Panc1 (cell line): ENCODE measurements at regions not wholly inside any gene's neighbourhood (a gene's known extent, or its start where the extent isn't known, plus 50 kb on each side); places are given as distances from the start of the nearest gene placed in this dataset.

Source experiments
- ATAC-seq: fragments of 200-7000 bp; cut with Tn5 transposase; 2 replicates; pipeline ENCODE4 v1.9.1; 2020; ENCODE audit warnings: mild to moderate bottlenecking, moderate library complexity
- BruUV-seq: library from RNA; stranded (reverse); fragments of 400-500 nt; replicated peaks from 2 replicates; lab custom pipeline; 2021; lab: Mats Ljungman, UMichigan
- CTCF ChIA-PET: fragments of 300-600 bp; sonication (Branson Sonifier 250); formaldehyde crosslinking; loops from one replicate; lab custom pipeline; 2022; ENCODE audit warnings: antibody characterized with exemption; lab: Charles Lee
- POLR2A ChIA-PET: fragments of 300-600 bp; sonication (Branson Sonifier 250); formaldehyde crosslinking; loops from one replicate; lab custom pipeline; 2022; ENCODE audit warnings: antibody characterized with exemption; lab: Charles Lee
- DNase-seq: peaks from one replicate; pipeline ENCODE4 v3.0.0-alpha.2; 2010; ENCODE audit warnings: low read depth, low spot score
- H3K27ac ChIP-seq: 2 replicates; pipeline ENCODE4 v1.5.1; 2011; ENCODE audit warnings: mild to moderate bottlenecking, low read length, inconsistent platforms
- H3K27me3 ChIP-seq: fragments of 200-500 bp; sonication (Bioruptor generic); 2 replicates; pipeline ENCODE4 v1.6.0; 2014; ENCODE audit warnings: low read length, inconsistent platforms; ENCODE audit not compliant: control insufficient read depth, insufficient read depth
- H3K36me3 ChIP-seq: fragments of 200-500 bp; sonication (Bioruptor generic); 2 replicates; pipeline ENCODE4 v1.5.1; 2014; ENCODE audit warnings: inconsistent platforms, mild to moderate bottlenecking, low read length, moderate library complexity; ENCODE audit not compliant: control insufficient read depth, insufficient read depth
- H3K4me1 ChIP-seq: 2 replicates; pipeline ENCODE4 v1.5.1; 2011; ENCODE audit warnings: inconsistent platforms, mild to moderate bottlenecking, low read length, moderate library complexity; ENCODE audit not compliant: control insufficient read depth, insufficient read depth
- H3K4me3 ChIP-seq, 2 experiments: 2 replicates each; pipeline ENCODE4 v1.5.1; 2011 to 2012; ENCODE audit warnings: low read depth in 2 of 2, low read length in 2 of 2, mild to moderate bottlenecking in 2 of 2, inconsistent platforms in 1 of 2, moderate library complexity in 1 of 2
- H3K9me3 ChIP-seq: fragments of 200-500 bp; sonication (Bioruptor generic); 2 replicates; pipeline ENCODE4 v1.5.1; 2014; ENCODE audit warnings: low read depth, mild to moderate bottlenecking, inconsistent platforms, low read length, moderate library complexity; ENCODE audit not compliant: control insufficient read depth, insufficient read depth
- POLR2AphosphoS5 ChIP-seq: IDR thresholded peaks from 2 replicates; pipeline ENCODE4 v1.6.1; 2012; ENCODE audit warnings: mild to moderate bottlenecking, low read depth, low read length, moderate library complexity
- SIN3A ChIP-seq: IDR thresholded peaks from 2 replicates; pipeline ENCODE4 v1.6.1; 2012; ENCODE audit warnings: low read depth, mild to moderate bottlenecking, low read length, moderate library complexity, borderline replicate concordance; ENCODE audit not compliant: insufficient read depth
- TCF7L2 ChIP-seq: IDR thresholded peaks from 2 replicates; pipeline ENCODE4 v1.6.1; 2011; ENCODE audit warnings: mild to moderate bottlenecking, low read depth, low read length, inconsistent platforms
- in situ Hi-C: cut with HindIII; loops from 2 replicates; pipeline ENCODE4 v1.10.0; 2016; ENCODE audit warnings: low sequenced_read_pairs, low pct_unique_long_range_greater_than_20kb
- intact Hi-C: fragments of 100-400 bp; cut with micrococcal nuclease; formaldehyde crosslinking; loops from one replicate; pipeline ENCODE4 v1.10.0; 2022; ENCODE audit not compliant: unreplicated experiment
- TF ChIP-seq, protein P1 (sequence below): fragments of 450-650 bp; IDR thresholded peaks from 2 replicates; pipeline ENCODE4 v1.5.1; 2017; ENCODE audit warnings: mild to moderate bottlenecking
- TF ChIP-seq, protein P2 (sequence below), 2 experiments: IDR thresholded peaks; 2 replicates each; pipeline ENCODE4 v1.6.1; 2011 to 2012; ENCODE audit warnings: low read depth in 2 of 2, control low read depth in 1 of 2, low read length in 1 of 2, mild to moderate bottlenecking in 1 of 2, moderate library complexity in 1 of 2; ENCODE audit not compliant: insufficient read depth in 1 of 2

DNA sequence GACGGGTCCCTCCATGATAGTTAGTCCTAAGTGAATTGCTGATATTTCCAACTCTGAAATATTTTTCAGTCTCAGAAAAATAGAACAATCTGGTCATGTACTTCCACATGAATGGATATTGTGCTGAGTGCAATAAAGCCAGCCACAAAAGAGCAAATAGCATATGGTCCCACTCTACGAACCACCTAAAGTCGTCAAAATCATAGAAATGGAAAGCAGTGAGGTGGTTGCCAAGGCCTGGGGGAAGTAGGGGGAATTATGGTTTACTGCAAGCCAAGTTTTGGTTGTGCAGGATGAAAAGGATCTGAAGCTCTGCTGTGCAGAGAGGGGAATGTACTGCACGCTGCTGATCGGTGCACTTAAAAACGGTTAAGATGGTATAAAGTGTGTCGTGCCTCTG, 313.8 kb upstream of the ADARB2 start:
- no peaks in the 10 kb centered on the region; the same call in 1 of the 2 replicates for H3K9me3 ChIP-seq
- ChIA-PET CTCF (no interaction called here), POLR2A (no interaction called here)
- BruUV-seq: no TSS peak
- TF ChIP-seq, protein P1, sequence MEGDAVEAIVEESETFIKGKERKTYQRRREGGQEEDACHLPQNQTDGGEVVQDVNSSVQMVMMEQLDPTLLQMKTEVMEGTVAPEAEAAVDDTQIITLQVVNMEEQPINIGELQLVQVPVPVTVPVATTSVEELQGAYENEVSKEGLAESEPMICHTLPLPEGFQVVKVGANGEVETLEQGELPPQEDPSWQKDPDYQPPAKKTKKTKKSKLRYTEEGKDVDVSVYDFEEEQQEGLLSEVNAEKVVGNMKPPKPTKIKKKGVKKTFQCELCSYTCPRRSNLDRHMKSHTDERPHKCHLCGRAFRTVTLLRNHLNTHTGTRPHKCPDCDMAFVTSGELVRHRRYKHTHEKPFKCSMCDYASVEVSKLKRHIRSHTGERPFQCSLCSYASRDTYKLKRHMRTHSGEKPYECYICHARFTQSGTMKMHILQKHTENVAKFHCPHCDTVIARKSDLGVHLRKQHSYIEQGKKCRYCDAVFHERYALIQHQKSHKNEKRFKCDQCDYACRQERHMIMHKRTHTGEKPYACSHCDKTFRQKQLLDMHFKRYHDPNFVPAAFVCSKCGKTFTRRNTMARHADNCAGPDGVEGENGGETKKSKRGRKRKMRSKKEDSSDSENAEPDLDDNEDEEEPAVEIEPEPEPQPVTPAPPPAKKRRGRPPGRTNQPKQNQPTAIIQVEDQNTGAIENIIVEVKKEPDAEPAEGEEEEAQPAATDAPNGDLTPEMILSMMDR: no peak
- TF ChIP-seq POLR2AphosphoS5 (no peak), SIN3A (no peak), TCF7L2 (no peak)
- TF ChIP-seq, protein P2, sequence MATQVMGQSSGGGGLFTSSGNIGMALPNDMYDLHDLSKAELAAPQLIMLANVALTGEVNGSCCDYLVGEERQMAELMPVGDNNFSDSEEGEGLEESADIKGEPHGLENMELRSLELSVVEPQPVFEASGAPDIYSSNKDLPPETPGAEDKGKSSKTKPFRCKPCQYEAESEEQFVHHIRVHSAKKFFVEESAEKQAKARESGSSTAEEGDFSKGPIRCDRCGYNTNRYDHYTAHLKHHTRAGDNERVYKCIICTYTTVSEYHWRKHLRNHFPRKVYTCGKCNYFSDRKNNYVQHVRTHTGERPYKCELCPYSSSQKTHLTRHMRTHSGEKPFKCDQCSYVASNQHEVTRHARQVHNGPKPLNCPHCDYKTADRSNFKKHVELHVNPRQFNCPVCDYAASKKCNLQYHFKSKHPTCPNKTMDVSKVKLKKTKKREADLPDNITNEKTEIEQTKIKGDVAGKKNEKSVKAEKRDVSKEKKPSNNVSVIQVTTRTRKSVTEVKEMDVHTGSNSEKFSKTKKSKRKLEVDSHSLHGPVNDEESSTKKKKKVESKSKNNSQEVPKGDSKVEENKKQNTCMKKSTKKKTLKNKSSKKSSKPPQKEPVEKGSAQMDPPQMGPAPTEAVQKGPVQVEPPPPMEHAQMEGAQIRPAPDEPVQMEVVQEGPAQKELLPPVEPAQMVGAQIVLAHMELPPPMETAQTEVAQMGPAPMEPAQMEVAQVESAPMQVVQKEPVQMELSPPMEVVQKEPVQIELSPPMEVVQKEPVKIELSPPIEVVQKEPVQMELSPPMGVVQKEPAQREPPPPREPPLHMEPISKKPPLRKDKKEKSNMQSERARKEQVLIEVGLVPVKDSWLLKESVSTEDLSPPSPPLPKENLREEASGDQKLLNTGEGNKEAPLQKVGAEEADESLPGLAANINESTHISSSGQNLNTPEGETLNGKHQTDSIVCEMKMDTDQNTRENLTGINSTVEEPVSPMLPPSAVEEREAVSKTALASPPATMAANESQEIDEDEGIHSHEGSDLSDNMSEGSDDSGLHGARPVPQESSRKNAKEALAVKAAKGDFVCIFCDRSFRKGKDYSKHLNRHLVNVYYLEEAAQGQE (IDR thresholded peaks at IDR 0.05; ENCODE audit: insufficient read depth in 1 of 2, low read depth in 2 of 2, low read length in 1 of 2): no peak
- ATAC-seq: no peak
- intact Hi-C loops: no loop called here
- no peak for DNase-seq
- no peak overlapping the region for H3K27ac ChIP-seq
- H3K27me3 ChIP-seq: no peaks in the 10 kb centered on the region
- in situ Hi-C loops: no loop called here
- no peak overlapping the region for H3K4me3 ChIP-seq
- H3K4me1 ChIP-seq: no peaks in the 10 kb centered on the region
- no peaks in the 10 kb centered on the region for H3K36me3 ChIP-seq

DNA sequence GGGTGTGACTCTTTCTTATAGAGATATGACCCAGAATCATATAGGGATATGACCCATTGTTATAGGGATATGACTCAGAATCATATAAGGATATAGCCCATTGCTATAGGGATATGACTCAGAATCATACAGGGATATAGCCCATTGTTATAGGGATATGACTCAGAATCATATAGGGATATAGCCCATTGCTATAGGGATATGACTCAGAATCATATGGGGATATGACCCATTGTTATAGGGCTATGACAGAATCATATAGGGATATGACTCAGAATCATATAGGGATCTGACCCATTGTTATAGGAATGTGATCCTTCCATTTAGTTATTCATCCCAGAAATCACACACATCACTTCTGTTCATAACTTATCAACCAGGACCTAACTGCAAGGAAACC, 312.2 kb upstream of the ADARB2 start:
- H3K27me3 ChIP-seq: no peaks in the 10 kb centered on the region
- DNase-seq: no peak
- intact Hi-C loops: no loop called here
- H3K4me3 ChIP-seq: no peak overlapping the region
- ATAC-seq: no peak
- in situ Hi-C loops: no loop called here
- no peak for TF ChIP-seq POLR2AphosphoS5
- H3K27ac ChIP-seq: no peak overlapping the region
- CTCF ChIA-PET: no interaction called here
- no peaks in the 10 kb centered on the region for H3K36me3 ChIP-seq
- POLR2A ChIA-PET: no interaction called here
- no TSS peak for BruUV-seq
- H3K9me3 ChIP-seq: no peaks in the 10 kb centered on the region; the same call in 1 of the 2 replicates
- H3K4me1 ChIP-seq: no peaks in the 10 kb centered on the region

DNA sequence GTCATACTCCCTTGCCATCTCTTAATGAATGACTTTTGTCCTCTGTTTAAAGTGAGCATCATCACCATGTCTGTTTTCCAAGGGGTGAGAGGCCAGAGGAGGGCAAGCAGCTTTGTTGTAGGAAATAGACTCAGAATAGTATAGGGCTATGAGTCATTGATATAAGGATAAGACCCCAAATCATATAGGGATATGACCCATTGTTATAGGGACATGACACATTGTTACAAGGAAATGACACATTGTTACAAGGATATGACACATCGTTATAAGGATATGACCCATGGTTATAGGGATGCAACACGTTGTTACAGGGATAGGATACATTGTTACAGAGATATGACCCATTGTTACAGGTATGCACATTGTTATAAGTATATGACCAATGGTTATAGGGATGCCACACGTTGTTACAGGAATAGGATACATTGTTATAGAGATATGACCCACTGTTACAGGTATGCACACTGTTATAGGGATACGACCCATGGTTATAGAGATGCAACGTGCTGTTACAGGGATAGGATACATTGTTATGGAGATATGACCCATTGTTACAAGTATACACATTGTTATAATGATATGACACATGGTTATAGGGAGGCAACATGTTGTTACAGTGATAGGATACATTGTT, 311.1 kb upstream of the ADARB2 start:
- in situ Hi-C loops: no loop called here
- intact Hi-C loops: no loop called here
- TF ChIP-seq, protein P1: no peak
- TF ChIP-seq, protein P2 (IDR thresholded peaks at IDR 0.05; ENCODE audit: insufficient read depth in 1 of 2, low read depth in 2 of 2, low read length in 1 of 2): no peak
- TF ChIP-seq SIN3A (no peak), TCF7L2 (no peak), POLR2AphosphoS5 (no peak)
- no peak for DNase-seq
- H3K9me3 ChIP-seq: no peaks in the 10 kb centered on the region; the same call in 1 of the 2 replicates
- H3K4me1 ChIP-seq: no peaks in the 10 kb centered on the region
- no peak overlapping the region for H3K27ac ChIP-seq
- BruUV-seq: no TSS peak
- H3K27me3 ChIP-seq: no peaks in the 10 kb centered on the region
- ATAC-seq: no peak
- H3K4me3 ChIP-seq: no peak overlapping the region
- CTCF ChIA-PET: no interaction called here
- POLR2A ChIA-PET: no interaction called here
- no peaks in the 10 kb centered on the region for H3K36me3 ChIP-seq
